GM23338 (cell line): ENCODE measurements at regions not wholly inside any gene's neighbourhood (a gene's known extent, or its start where the extent isn't known, plus 50 kb on each side); places are given as distances from the start of the nearest gene placed in this dataset.

Source experiments
- ATAC-seq: fragments of 200-7000 bp; cut with Tn5 transposase; 3 replicates; pipeline ENCODE4 v1.9.1; 2020
- DNase-seq: peaks from one replicate; pipeline ENCODE4 v3.0.0-alpha.2; 2015; ENCODE audit warnings: low spot score
- H2AFZ ChIP-seq: fragments of 200-600 bp; sonication (generic); 2 replicates; pipeline ENCODE4 v1.8.0; 2016; ENCODE audit warnings: antibody characterized with exemption, mild to moderate bottlenecking, moderate library complexity
- H3F3A ChIP-seq: fragments of 200-600 bp; sonication (generic); replicated peaks from 2 replicates; pipeline ENCODE4 v1.8.0; 2017; ENCODE audit warnings: antibody characterized with exemption, mixed run types, low read depth
- H3K27ac ChIP-seq: fragments of 200-600 bp; sonication (generic); 2 replicates; pipeline ENCODE4 v1.6.1; 2016; ENCODE audit warnings: low read depth
- H3K27me3 ChIP-seq: fragments of 200-600 bp; sonication (generic); 2 replicates; pipeline ENCODE4 v1.8.0; 2016; ENCODE audit warnings: mild to moderate bottlenecking, mixed run types, moderate library complexity; ENCODE audit not compliant: insufficient read depth
- H3K36me3 ChIP-seq: fragments of 200-600 bp; sonication (generic); 2 replicates; pipeline ENCODE4 v1.8.0; 2016; ENCODE audit warnings: mild to moderate bottlenecking; ENCODE audit not compliant: insufficient read depth
- H3K4me1 ChIP-seq: fragments of 200-600 bp; sonication (generic); 2 replicates; pipeline ENCODE4 v1.8.0; 2016; ENCODE audit warnings: mild to moderate bottlenecking, moderate library complexity; ENCODE audit not compliant: insufficient read depth
- H3K4me2 ChIP-seq: fragments of 200-600 bp; sonication (generic); 2 replicates; pipeline ENCODE4 v1.7.1; 2017; ENCODE audit warnings: mixed run types
- H3K4me3 ChIP-seq: fragments of 200-600 bp; sonication (generic); 2 replicates; pipeline ENCODE4 v1.6.1; 2016; ENCODE audit warnings: mixed run types
- H3K79me2 ChIP-seq: fragments of 200-600 bp; sonication (generic); replicated peaks from 2 replicates; pipeline ENCODE4 v1.8.0; 2017; ENCODE audit warnings: mild to moderate bottlenecking; ENCODE audit not compliant: insufficient read depth
- H3K9me2 ChIP-seq: fragments of 200-600 bp; sonication (generic); 2 replicates; pipeline ENCODE4 v1.8.0; 2017; ENCODE audit not compliant: insufficient read depth
- H4K20me1 ChIP-seq: fragments of 200-600 bp; sonication (generic); replicated peaks from 2 replicates; pipeline ENCODE4 v1.8.0; 2017; ENCODE audit warnings: mild to moderate bottlenecking; ENCODE audit not compliant: insufficient read depth
- H3K27ac Mint-ChIP-seq: 2 replicates; pipeline ENCODE4 v1.8.0; 2020; ENCODE audit warnings: inconsistent platforms, mild to moderate bottlenecking, moderate library complexity, mixed read lengths
- H3K27me3 Mint-ChIP-seq: 3 replicates; pipeline ENCODE4 v1.8.0; 2022; ENCODE audit warnings: low read depth, mild to moderate bottlenecking, moderate library complexity, mixed read lengths, inconsistent platforms; ENCODE audit not compliant: insufficient read depth, poor library complexity
- H3K36me3 Mint-ChIP-seq: 3 replicates; pipeline ENCODE4 v1.8.0; 2021; ENCODE audit warnings: low read depth, mild to moderate bottlenecking, inconsistent platforms, moderate library complexity, mixed read lengths
- H3K4me1 Mint-ChIP-seq: 3 replicates; pipeline ENCODE4 v1.8.0; 2020; ENCODE audit warnings: mild to moderate bottlenecking, inconsistent platforms, mixed read lengths
- H3K4me3 Mint-ChIP-seq: 3 replicates; pipeline ENCODE4 v1.8.0; 2021; ENCODE audit warnings: moderate library complexity, mild to moderate bottlenecking, inconsistent platforms, mixed read lengths
- H3K9me3 Mint-ChIP-seq: 3 replicates; pipeline ENCODE4 v1.8.0; 2020; ENCODE audit warnings: moderate library complexity, mild to moderate bottlenecking, inconsistent platforms, mixed read lengths
- CREB1 ChIP-seq: fragments of 250-450 bp; sonication (Bioruptor Pico); IDR thresholded peaks from 2 replicates; pipeline ENCODE4 v1.5.0; 2020; ENCODE audit warnings: low read depth, mild to moderate bottlenecking, moderate library complexity
- CTCF ChIP-seq, 2 experiments: fragments of 200-600 bp in 1 of 2; sonication (generic) in 1 of 2; conservative IDR thresholded peaks; 2 replicates each; pipeline versions ENCODE4 v1.5.1 to v1.6.1; 2016 to 2017; ENCODE audit warnings: antibody characterized with exemption in 2 of 2, low read depth in 2 of 2, mild to moderate bottlenecking in 2 of 2, moderate library complexity in 1 of 2
- ETS1 ChIP-seq: IDR thresholded peaks from 2 replicates; pipeline ENCODE4 v1.6.1; 2016; ENCODE audit warnings: antibody characterized with exemption
- EZH2 ChIP-seq: fragments of 200-600 bp; sonication (generic); IDR thresholded peaks from one replicate; pipeline ENCODE4 v1.8.0; 2017; ENCODE audit warnings: antibody characterized with exemption, mild to moderate bottlenecking, low read depth; ENCODE audit not compliant: unreplicated experiment
- EZH2phosphoT487 ChIP-seq: fragments of 200-600 bp; sonication (generic); IDR thresholded peaks from one replicate; pipeline ENCODE4 v1.8.1; 2018; ENCODE audit warnings: antibody characterized with exemption; ENCODE audit not compliant: unreplicated experiment
- NANOG ChIP-seq: IDR thresholded peaks from 2 replicates; pipeline ENCODE4 v1.6.1; 2016; ENCODE audit warnings: antibody characterized with exemption, borderline replicate concordance
- POLR2AphosphoS5 ChIP-seq: IDR thresholded peaks from 2 replicates; pipeline ENCODE4 v1.6.1; 2016; ENCODE audit warnings: antibody characterized with exemption, low read depth
- REST ChIP-seq: IDR thresholded peaks from one replicate; pipeline ENCODE4 v1.6.1; 2018; ENCODE audit warnings: antibody characterized with exemption; ENCODE audit not compliant: unreplicated experiment
- STAT1 ChIP-seq: IDR thresholded peaks from one replicate; pipeline ENCODE4 v1.6.1; 2016; ENCODE audit warnings: antibody characterized with exemption; ENCODE audit not compliant: unreplicated experiment
- ZNF114 ChIP-seq: fragments of 250-450 bp; sonication (Bioruptor Pico); IDR thresholded peaks from 2 replicates; pipeline ENCODE4 v1.5.0; 2020; ENCODE audit warnings: mild to moderate bottlenecking, moderate library complexity
- ZNF331 ChIP-seq: fragments of 250-450 bp; sonication (Bioruptor Pico); IDR thresholded peaks from 2 replicates; pipeline ENCODE4 v1.5.0; 2020; ENCODE audit warnings: low read depth, mild to moderate bottlenecking, moderate library complexity
- ZNF462 ChIP-seq: fragments of 250-450 bp; sonication (Bioruptor Pico); IDR thresholded peaks from 2 replicates; pipeline ENCODE4 v1.5.0; 2020; ENCODE audit warnings: mild to moderate bottlenecking, moderate library complexity

- Histone ChIP-seq H3K4me1 (peaks cover 3% of the 10 kb centered on the region; the same call in 1 of the 2 replicates), H3K36me3 (no peaks in the 10 kb centered on the region), H3F3A (no peaks in the 10 kb centered on the region), H2AFZ (no peak overlapping the region), H3K4me2 (no peak overlapping the region), H3K27ac (no peak overlapping the region), H3K27me3 (no peaks in the 10 kb centered on the region), H3K79me2 (no peaks in the 10 kb centered on the region), H3K9me2 (no peaks in the 10 kb centered on the region), H4K20me1 (no peaks in the 10 kb centered on the region), H3K4me3 (no peak overlapping the region)
- H3K4me1 Mint-ChIP-seq: peaks cover 8% of the 10 kb centered on the region; the same call in 2 of the 3 replicates
- H3K27me3 Mint-ChIP-seq: no peaks in the 10 kb centered on the region
- no peak overlapping the region for H3K27ac Mint-ChIP-seq
- ATAC-seq (no peak), DNase-seq (no peak)
- no peak for TF ChIP-seq CTCF (conservative IDR thresholded peaks at IDR 0.05; ENCODE audit: low read depth in 2 of 2)
- no peak for TF ChIP-seq ZNF114 (CRISPR knock-in tag)
- TF ChIP-seq ZNF462 (CRISPR knock-in tag): no peak
- TF ChIP-seq POLR2AphosphoS5: no peak
- TF ChIP-seq NANOG: no peak
- no peak for TF ChIP-seq CREB1 (CRISPR knock-in tag)
- no peak for TF ChIP-seq ZNF331
- TF ChIP-seq STAT1: no peak
- no peak for TF ChIP-seq EZH2phosphoT487
- no peak for TF ChIP-seq EZH2
- no peak for TF ChIP-seq ETS1
- no peak for TF ChIP-seq REST
- peaks cover 9% of the 10 kb centered on the region for H3K36me3 Mint-ChIP-seq
- peaks cover 2% of the 10 kb centered on the region; the same call in 1 of the 3 replicates for H3K9me3 Mint-ChIP-seq
- H3K4me3 Mint-ChIP-seq: no peak overlapping the region
These were observed 758.4 kb upstream of the GCFC2 start for GRCh38 chr2:76469066-76469465.
